ENCODE measurements at regions not wholly inside any gene's neighbourhood (a gene's known extent, or its start where the extent isn't known, plus 50 kb on each side); places are given as distances from the start of the nearest gene placed in this dataset.

DNA sequence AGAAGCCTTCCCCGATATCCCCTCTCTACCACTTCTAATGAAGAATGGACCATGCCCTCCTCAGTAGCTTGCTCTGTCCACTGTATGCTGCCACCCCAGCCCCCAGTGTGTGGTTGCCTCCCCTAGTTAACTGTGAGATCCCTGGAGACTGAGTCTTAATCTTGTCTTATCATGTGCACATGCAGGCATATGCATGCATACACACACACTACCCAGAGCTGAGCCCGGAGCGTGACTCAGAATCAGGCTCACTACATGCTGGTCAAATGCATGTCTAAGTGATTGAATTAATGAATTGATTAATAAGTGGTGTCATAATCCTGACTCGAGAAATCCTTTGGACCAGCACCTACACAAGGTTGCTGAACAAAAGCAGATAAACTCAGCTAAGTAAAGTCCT is 99.4 kb downstream of the CCT6B start:
- TF ChIP-seq EP300 (IDR thresholded peaks at IDR 0.05), result no peak
- TF ChIP-seq, protein P1, sequence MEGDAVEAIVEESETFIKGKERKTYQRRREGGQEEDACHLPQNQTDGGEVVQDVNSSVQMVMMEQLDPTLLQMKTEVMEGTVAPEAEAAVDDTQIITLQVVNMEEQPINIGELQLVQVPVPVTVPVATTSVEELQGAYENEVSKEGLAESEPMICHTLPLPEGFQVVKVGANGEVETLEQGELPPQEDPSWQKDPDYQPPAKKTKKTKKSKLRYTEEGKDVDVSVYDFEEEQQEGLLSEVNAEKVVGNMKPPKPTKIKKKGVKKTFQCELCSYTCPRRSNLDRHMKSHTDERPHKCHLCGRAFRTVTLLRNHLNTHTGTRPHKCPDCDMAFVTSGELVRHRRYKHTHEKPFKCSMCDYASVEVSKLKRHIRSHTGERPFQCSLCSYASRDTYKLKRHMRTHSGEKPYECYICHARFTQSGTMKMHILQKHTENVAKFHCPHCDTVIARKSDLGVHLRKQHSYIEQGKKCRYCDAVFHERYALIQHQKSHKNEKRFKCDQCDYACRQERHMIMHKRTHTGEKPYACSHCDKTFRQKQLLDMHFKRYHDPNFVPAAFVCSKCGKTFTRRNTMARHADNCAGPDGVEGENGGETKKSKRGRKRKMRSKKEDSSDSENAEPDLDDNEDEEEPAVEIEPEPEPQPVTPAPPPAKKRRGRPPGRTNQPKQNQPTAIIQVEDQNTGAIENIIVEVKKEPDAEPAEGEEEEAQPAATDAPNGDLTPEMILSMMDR (IDR thresholded peaks at IDR 0.05), result no peak

Measured in tibial nerve (tissue), 4 donors.